Hindlimb muscle (tissue), 1 donor: ENCODE measurements at regions not wholly inside any gene's neighbourhood (a gene's known extent, or its start where the extent isn't known, plus 50 kb on each side); places are given as distances from the start of the nearest gene placed in this dataset.
"Not testable (repeated sequence)": the region's sequence is repeated elsewhere in the genome, so short reads cannot be mapped to it uniquely, and the experiment has no call there.

Experiments used
- DNase-seq: peaks from one replicate; pipeline ENCODE4 v3.0.0-alpha.2; 2013

DNA sequence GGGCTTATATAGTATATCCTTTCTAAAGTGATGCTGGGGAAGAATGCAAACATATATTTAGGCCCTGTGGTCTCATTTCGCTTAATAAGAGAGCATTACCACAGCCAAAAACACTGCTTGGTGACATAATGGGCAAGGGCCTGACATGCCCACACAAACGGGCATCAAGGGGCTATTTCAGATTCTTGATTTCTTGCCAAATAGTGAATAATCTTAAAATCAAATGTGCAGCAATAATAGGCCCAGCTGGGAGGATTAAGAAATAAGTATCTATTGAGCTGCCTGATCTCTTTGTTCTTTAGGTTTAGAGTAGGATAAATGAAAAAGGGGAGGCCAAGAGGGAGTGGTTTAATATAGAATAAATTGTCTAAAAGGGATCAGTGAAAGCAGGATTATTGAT, 241.0 kb upstream of the GBE1 start:
- no peak for DNase-seq

DNA sequence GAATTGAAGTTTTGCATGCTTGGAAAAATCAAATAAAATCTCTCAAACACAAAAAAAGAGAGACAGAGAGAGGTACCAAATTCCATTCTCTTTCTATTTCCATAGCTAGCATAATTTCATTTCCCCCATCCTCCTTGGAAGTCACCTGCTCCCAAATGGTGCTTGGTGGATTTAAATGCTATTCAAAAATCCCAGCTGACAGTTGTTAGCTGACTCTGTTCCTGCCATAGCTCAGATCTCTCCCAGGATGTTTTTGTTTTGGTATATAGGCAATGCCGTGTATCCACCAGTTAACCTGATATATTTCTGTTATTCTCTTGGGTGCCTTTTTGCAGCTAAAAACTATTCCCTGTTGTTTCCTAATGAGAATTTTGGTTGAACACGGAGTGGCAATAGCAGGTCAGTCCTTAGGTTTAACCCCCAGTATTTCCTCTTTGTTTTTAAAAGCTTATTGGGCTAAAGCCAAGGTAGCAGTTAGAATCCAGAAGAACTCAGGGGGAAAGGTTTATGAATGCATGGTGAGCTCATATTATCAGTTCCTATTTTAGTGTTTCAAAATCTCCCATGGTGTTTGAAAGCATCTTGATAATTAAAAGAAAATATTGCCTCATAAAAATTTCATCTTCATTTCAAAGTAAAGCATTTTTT, 240.0 kb upstream of the GBE1 start:
- DNase-seq, result no peak

DNA sequence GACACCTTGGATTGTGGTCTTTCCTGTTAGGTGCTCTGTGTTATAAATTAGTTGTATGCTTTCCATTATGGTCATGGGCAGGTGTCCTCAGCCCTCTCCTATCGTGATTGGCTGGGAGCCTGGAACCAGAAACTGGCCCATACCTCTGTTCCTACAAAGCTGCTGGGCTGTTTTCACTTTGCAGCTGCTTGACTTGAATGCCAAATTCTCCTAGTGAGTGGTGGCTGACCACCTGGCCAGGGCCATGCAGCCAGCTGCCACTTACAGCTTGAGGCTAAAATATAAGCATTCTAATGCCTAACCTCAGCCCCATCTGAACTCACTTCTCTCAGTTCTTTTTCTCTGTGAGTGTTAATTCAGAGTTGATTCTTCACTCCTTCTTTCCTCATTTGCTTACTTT, 239.3 kb upstream of the GBE1 start:
- peak; percentile 26 for DNase-seq

DNA sequence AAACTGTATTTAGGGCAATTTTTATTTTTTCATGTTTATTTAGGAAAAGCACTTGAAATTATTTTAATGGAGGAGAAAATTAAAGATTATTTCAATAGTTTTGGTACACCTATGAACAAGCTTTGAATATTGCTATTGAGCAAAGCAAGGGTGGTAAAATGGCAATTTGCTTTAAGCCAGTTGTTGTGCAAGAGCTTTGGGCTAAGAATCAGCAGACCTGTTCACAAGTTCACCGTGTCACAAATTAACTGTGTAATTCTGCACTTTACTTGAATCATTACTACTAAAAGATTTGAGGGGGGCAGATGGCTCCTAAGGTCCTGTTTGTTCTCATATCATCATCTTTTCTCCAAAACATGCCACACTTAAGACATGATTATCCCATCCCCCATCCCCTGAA, 238.9 kb upstream of the GBE1 start:
- no peak for DNase-seq

- DNase-seq, result no peak
Observed at GRCh38 chr3:81998907-81999306, 237.5 kb upstream of the GBE1 start.

DNA sequence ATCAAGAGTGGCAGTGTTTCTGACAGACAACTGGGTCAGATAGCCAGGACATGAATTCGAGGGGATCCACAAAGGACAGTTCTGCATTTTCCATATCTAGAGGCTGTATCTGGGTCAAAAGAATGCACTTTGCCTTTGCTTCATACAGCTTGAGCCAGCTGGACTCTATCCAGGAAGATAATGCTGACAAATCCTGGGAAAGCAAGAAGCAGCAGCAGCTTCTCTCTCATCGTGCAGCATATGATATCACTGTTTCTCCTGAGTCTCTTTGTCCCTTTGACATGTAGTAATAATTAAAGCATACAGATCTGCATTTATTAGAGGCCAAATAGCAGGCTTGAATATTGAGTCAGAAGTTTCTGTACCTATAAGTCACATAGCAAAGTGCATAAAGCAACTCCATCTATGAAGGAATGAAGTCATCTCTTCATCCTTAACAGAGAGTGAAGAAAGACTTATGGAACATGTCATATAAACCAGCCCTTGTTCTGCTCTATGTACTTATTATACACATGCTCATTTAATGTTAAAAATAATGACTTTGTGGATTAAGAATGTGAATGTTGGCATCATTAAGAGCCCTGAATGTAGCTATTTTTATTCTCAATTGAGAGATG, 236.8 kb upstream of the GBE1 start:
- DNase-seq, result no peak

GRCh38 chr3:81997390-81997789, 235.9 kb upstream of the GBE1 start:
- no peak for DNase-seq

GRCh38 chr3:81995329-81995728, 233.9 kb upstream of the GBE1 start:
- DNase-seq, result no peak

DNA sequence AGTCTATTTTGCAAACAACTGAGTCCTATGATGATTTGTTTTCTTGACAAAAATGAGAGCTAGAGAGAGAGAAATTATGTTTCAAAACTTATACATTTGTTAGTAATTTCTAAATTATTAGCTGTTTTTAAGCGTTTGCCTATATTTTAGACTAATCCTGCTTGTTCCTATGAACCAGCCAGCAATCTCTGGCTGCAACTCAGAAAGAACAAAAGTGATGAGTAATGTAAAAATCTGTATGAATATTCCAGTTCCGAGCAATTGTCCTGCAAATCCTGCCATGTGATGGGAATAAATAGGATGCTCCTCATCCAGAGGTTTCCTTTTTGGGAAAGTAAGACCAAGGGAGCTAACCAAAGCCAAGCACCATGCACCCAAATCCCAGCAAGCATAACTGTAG, 228.3 kb upstream of the GBE1 start:
- peak; percentile 64 for DNase-seq

DNA sequence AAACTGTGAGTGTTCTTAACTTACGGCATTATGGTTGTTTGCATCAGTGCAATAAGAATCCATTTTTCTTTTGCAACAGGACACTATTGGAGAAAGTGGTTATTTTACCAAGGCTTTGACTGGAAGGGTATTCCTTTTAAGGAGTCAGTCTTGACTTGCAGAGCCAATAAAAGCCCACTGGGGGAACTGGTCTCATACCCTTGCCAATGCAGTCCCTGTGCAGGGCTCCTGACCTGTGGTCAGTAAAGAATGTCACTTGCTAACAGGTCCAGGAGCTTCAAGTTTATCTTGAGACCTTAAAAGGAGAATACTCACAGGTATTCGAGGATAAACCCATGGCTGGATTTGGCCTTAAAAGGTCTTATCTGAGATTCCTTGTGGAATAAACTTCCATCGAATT, 227.8 kb upstream of the GBE1 start:
- DNase-seq, result no peak

- not testable (repeated sequence) for DNase-seq
Observed at GRCh38 chr3:81987412-81987811, 226.0 kb upstream of the GBE1 start.

DNA sequence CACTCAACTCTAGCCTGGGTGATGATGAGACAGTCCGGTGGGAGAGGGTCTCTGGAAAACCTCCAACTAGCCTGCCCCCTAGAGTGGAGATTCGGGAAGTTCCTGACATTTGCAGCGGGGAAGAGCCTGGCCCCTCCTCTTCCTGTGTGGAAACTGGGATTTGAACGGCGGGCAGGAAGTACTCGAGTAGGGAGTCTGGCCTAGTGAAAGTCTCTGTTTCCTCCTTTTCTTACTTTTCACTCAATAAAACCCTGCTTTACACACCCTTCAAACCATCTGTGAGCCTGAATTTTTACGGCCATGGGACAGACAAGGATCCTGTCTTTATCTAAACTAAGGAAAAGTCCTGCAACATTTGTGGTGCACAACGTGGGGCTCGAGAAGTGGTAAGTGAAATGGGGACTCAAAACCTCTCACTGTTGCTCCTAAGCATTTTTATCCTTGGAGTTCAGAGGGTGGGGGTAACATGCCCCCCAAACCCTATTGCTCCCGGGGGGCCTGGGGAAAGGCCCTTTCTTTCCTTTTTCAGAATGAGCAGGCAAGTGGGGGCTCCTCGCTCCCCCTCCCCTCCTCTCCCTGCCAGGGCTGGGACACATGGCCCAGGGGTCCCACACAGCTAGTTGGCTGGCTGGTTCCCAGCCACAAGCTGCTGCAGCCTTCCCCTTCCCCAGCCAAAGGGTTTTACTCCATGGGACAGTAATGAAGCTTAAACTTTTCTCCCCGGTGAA, 224.7 kb upstream of the GBE1 start:
- DNase-seq, result no peak

- no peak for DNase-seq
Observed at GRCh38 chr3:81983382-81983781, 221.9 kb upstream of the GBE1 start.

DNA sequence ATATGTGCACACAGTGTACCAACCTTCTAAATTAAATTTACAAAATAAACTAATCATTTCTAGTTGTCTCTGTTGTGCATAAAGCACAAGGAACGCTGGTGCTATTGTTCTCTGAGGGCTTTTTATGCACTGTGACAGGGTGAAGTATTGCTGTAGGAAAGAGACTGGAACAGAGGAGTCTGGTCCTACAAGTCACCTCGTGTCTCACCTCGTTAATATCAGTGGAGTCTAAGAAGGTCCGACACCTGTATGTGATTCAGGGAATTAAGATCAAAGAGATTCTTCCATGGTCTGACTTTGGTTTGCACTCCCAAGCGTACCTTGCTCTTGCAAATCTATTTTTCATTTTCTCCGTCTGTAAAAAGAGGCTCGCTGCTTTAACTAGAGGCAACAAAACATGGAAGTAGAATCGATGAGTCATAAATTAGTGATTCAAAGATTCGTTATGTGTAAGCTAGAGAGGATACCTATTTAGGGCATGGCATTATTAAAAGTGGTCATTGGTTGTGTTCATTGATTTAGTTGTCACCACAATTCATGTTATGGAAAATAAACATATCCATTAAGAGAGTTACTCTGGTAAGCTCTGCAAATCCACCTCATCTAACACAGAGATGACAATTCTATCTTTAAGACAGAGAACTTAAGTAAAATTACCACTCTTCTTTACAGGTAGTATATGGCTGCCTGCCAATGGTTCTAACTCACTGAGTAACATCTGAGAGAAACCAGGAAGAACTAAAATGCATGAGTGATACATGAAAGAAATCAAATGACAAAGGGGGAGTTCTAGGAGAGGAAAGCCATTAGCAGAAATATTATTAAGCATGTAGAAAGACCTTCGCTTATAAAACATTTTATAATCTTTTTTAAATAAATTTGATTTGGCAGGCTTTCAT, 219.4 kb upstream of the GBE1 start:
- no peak for DNase-seq

DNA sequence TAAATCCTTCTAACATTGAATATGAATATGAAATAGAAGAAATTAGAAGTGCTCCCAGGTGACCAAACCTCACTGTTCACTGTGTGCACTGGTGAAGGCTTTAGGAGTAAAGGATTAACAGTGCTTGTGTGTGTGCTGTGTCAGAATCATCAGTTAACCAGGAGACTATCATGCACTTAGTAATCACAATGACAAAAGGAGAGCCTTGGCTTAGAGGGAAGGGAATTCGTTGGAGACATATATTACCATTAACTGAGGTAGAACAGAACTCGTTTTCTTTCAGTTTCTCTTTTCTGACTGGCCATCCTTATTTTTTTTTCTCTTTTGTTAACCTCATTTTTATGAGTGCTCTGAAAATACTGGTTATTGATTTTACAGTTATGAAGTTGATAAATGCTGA, 213.3 kb upstream of the GBE1 start:
- no peak for DNase-seq

DNA sequence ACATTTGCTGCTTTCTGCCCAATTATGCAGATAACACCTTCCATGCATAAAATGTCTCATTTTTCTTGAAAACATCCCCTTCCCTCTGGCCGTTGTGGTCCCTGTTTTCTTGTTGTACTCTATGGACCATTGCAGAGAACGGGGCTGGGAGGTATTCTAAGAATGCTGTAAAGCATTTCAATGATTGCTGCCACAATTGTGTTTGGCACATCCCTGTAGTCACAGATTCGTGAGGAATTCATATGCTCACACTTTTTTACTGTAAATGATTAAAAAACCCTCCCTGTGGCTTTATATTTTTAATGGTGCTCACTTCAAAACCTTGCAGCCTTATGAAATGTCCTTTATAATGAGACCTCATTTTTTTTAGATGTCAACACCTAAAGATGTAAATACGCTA, 207.2 kb upstream of the GBE1 start:
- no peak for DNase-seq

GRCh38 chr3:81967393-81967792, 205.9 kb upstream of the GBE1 start:
- no peak for DNase-seq

DNA sequence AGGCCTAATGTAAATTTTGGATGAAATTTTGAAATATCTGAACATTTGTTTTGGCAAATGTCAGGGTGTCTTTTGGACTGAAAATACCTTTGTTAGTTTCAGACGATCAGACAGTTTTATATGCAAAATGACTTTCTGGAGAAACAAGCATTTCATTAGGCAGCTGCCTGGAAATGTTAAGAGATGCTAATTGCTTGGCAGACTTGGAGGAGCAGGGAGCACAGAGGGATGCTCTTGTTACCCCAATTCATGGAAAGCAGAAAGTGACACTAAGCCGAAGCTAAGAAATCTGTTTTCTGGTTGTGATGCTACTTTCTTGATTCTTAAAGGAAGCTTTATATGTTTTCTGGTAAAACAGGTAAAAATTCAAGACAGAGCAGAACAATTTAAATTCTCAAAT, 204.3 kb upstream of the GBE1 start:
- no peak for DNase-seq

- no peak for DNase-seq
Observed at GRCh38 chr3:81962396-81962795, 201.0 kb upstream of the GBE1 start.

DNA sequence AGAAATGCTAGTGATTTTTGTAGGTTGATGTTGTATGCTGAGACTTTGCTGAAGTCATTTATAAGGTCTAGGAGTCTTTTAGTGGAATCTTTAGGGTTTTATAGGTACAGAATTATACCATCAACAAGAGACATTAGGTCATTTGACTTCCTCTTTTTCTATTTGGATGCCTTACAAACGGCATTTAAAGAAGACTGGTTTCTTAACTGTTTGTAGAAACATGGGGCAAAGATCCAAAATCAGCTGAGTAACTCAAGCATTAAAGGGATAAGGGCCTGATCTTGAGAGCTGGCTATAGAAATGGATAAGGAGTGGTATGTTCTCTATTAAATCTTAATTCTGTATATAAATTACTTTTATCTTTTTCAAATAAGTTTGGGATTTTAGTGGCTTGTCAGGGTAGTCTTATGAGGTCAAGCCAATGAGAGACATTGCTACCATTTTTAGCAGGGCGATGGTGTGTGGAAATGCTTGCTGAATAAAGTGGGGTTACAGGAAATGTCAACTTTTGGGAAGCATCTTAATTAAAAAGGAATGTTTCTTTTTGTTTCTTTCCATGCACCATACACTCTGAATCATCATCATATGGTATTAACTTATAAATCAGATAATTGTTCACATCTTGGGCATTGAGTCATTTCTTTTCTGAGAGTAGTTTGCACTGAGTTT, 197.7 kb upstream of the GBE1 start:
- DNase-seq, result no peak

- peak; percentile 39 for DNase-seq
Observed at GRCh38 chr3:81955878-81956277, 194.4 kb upstream of the GBE1 start.

DNA sequence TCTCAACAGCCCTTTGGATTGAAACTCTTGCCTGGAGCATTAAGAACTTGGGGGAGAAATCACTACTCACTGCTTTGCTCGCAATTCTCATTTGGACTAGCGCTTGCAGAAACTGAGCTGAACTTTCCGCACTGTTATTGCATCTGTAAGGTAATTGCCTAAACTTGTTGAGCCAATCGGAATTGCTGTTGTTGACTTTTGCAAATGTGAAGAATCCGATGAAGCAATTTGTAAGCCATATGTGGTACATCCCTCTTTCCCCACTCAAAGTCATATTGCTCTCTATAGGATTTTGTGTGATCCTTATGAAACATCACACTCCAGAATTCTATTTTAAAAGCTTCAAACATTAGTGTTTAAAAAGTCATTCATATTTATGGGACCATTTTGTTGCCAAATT, 191.7 kb upstream of the GBE1 start:
- DNase-seq, result peak; percentile 29

- DNase-seq, result peak; percentile 32
Observed at GRCh38 chr3:81952141-81952540, 190.7 kb upstream of the GBE1 start.
